Thyroid gland (tissue), 4 donors: ENCODE measurements at regions not wholly inside any gene's neighbourhood (a gene's known extent, or its start where the extent isn't known, plus 50 kb on each side); places are given as distances from the start of the nearest gene placed in this dataset.

ENCODE experiments used
- POLR2A ChIP-seq, 2 donors: fragments of 450-650 bp; IDR thresholded peaks; one replicate each; pipeline ENCODE4 v1.6.1; 2017; ENCODE audit warnings: antibody characterized with exemption in 2 of 2, mild to moderate bottlenecking in 2 of 2, moderate library complexity in 1 of 2
- TF ChIP-seq, protein P1 (sequence below), 6 experiments: fragments of 200-600 bp in 3 of 6; fragments of 450-650 bp in 3 of 6; sonication (generic) in 3 of 6; IDR thresholded peaks; one replicate each; pipeline ENCODE4 v1.5.1; 2016 to 2019; ENCODE audit warnings: antibody characterized with exemption in 6 of 6, mild to moderate bottlenecking in 2 of 6, inconsistent platforms in 1 of 6, moderate library complexity in 1 of 6

GRCh38 chr18:71784777-71785176 lies 759.4 kb downstream of the CBLN2 start:
- TF ChIP-seq, protein P1, sequence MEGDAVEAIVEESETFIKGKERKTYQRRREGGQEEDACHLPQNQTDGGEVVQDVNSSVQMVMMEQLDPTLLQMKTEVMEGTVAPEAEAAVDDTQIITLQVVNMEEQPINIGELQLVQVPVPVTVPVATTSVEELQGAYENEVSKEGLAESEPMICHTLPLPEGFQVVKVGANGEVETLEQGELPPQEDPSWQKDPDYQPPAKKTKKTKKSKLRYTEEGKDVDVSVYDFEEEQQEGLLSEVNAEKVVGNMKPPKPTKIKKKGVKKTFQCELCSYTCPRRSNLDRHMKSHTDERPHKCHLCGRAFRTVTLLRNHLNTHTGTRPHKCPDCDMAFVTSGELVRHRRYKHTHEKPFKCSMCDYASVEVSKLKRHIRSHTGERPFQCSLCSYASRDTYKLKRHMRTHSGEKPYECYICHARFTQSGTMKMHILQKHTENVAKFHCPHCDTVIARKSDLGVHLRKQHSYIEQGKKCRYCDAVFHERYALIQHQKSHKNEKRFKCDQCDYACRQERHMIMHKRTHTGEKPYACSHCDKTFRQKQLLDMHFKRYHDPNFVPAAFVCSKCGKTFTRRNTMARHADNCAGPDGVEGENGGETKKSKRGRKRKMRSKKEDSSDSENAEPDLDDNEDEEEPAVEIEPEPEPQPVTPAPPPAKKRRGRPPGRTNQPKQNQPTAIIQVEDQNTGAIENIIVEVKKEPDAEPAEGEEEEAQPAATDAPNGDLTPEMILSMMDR (IDR thresholded peaks at IDR 0.05), result no peak
- TF ChIP-seq POLR2A (IDR thresholded peaks at IDR 0.05), result no peak
